ENCODE measurements at regions not wholly inside any gene's neighbourhood (a gene's known extent, or its start where the extent isn't known, plus 50 kb on each side); places are given as distances from the start of the nearest gene placed in this dataset.
"Not testable (repeated sequence)": the region's sequence is repeated elsewhere in the genome, so short reads cannot be mapped to it uniquely, and the experiment has no call there.

GRCh38 chr2:185417688-185418087, 320.9 kb upstream of the FSIP2 start:
- TF ChIP-seq CTCF (IDR thresholded peaks at IDR 0.05): no peak
- intact Hi-C loops (cut with DNase I): no loop called here
- DNase-seq (no peak), ATAC-seq (no peak)
- Histone ChIP-seq H3K36me3 (no peaks in the 10 kb centered on the region), H3K4me1 (no peaks in the 10 kb centered on the region), H3K27ac (no peak overlapping the region), H3K4me3 (no peak overlapping the region), H3K27me3 (no peaks in the 10 kb centered on the region), H3K9me3 (no peaks in the 10 kb centered on the region)

GRCh38 chr2:185424958-185425629, 313.5 kb upstream of the FSIP2 start:
- H3K36me3 ChIP-seq; H3K27me3 ChIP-seq; H3K4me1 ChIP-seq; H3K9me3 ChIP-seq; H3K4me3 ChIP-seq; intact Hi-C loops (cut with DNase I); H3K27ac ChIP-seq; ATAC-seq: not testable (repeated sequence)
- peak in 1 of 4 donors; percentile 34 for DNase-seq

- Histone ChIP-seq H3K4me3 (no peak overlapping the region), H3K27ac (no peak overlapping the region), H3K4me1 (no peaks in the 10 kb centered on the region), H3K36me3 (no peaks in the 10 kb centered on the region), H3K27me3 (no peaks in the 10 kb centered on the region), H3K9me3 (peaks cover 0 to 7% of the 10 kb centered on the region in 2 donors)
- no peak for TF ChIP-seq CTCF (IDR thresholded peaks at IDR 0.05)
- ATAC-seq (no peak), DNase-seq (no peak)
- intact Hi-C loops (cut with DNase I): no loop called here
Observed at GRCh38 chr2:185428000-185428399, 310.6 kb upstream of the FSIP2 start.

GRCh38 chr2:185433824-185434223, 304.8 kb upstream of the FSIP2 start:
- no peak for DNase-seq

GRCh38 chr2:185436787-185437372, 301.7 kb upstream of the FSIP2 start:
- Histone ChIP-seq H3K36me3 (no peaks in the 10 kb centered on the region), H3K27ac (no peak overlapping the region), H3K27me3 (no peaks in the 10 kb centered on the region), H3K4me1 (no peaks in the 10 kb centered on the region), H3K9me3 (no peaks in the 10 kb centered on the region), H3K4me3 (no peak overlapping the region)
- TF ChIP-seq CTCF (IDR thresholded peaks at IDR 0.05): no peak
- DNase-seq (no peak), ATAC-seq (no peak)
- intact Hi-C loops (cut with DNase I): no loop called here

More at GRCh38 chr2:185433824-185434223, 304.8 kb upstream of the FSIP2 start:
- Histone ChIP-seq H3K4me1 (no peaks in the 10 kb centered on the region), H3K27ac (no peak overlapping the region), H3K27me3 (no peaks in the 10 kb centered on the region), H3K9me3 (no peaks in the 10 kb centered on the region), H3K36me3 (no peaks in the 10 kb centered on the region), H3K4me3 (no peak overlapping the region)
- intact Hi-C loops (cut with DNase I): no loop called here
- ATAC-seq: no peak
- TF ChIP-seq CTCF (IDR thresholded peaks at IDR 0.05): no peak

Measured in left lung (tissue), 4 donors.